ENCODE measurements at regions not wholly inside any gene's neighbourhood (a gene's known extent, or its start where the extent isn't known, plus 50 kb on each side); places are given as distances from the start of the nearest gene placed in this dataset.

DNA sequence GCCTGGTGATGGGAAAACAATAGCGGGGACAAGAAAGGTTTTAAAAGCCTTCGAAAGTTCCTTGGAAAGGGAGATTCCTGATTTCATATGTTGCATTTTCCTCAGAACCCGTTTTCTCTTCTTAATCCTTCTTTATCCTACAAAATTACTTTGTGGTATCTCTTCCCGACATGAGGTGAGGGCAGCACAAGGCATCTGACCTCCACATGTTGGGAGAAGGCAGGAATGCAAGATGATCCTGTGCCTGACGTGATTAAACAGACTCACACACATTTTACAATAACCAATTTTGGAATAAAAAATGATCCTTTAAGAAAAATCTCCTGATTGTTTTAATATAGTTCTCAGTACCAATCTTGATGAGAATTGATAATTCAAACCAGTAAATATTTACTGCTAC lies 153.3 kb upstream of the MKLN1 start:
- Histone ChIP-seq H3K27me3 (ENCODE audit: control insufficient read depth, insufficient read depth, low read length) (no peaks in the 10 kb centered on the region), H3K27ac (ENCODE audit: low read length) (no peak overlapping the region), H3K9me3 (replicated peaks; ENCODE audit: control insufficient read depth, low read depth, low read length) (no peaks in the 10 kb centered on the region), H3K4me3 (ENCODE audit: low read length) (no peak overlapping the region), H3K4me1 (ENCODE audit: control insufficient read depth, insufficient read depth, low read length) (no peaks in the 10 kb centered on the region), H3K36me3 (ENCODE audit: control insufficient read depth, insufficient read depth, low read length) (no peaks in the 10 kb centered on the region)
- no CpG with 5 or more reads among the region's 5 CpGs for WGBS (ENCODE audit: insufficient coverage)
- no peak for DNase-seq

DNA sequence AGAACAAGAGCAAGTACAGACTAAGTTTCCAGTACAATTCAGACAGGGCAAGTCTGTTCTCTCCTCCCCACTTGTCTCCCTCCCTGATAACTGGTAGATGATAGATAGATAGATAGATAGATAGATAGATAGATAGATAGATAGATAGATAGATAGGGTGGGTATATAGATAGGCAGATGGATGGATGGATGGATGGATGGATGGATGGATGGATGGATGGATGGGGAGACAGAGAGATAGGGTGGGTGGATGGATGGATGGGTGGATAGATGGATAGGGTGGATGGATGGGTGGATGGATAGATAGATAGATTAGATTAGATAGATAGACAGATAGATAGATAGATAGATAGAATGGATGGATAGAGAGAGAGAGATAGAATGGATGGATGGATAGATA lies 152.8 kb upstream of the MKLN1 start:
- Histone ChIP-seq H3K36me3 (ENCODE audit: control insufficient read depth, insufficient read depth, low read length) (no peaks in the 10 kb centered on the region), H3K27ac (ENCODE audit: low read length) (no peak overlapping the region), H3K9me3 (replicated peaks; ENCODE audit: control insufficient read depth, low read depth, low read length) (no peaks in the 10 kb centered on the region), H3K4me3 (ENCODE audit: low read length) (no peak overlapping the region), H3K4me1 (ENCODE audit: control insufficient read depth, insufficient read depth, low read length) (no peaks in the 10 kb centered on the region), H3K27me3 (ENCODE audit: control insufficient read depth, insufficient read depth, low read length) (no peaks in the 10 kb centered on the region)
- DNase-seq = no peak

DNA sequence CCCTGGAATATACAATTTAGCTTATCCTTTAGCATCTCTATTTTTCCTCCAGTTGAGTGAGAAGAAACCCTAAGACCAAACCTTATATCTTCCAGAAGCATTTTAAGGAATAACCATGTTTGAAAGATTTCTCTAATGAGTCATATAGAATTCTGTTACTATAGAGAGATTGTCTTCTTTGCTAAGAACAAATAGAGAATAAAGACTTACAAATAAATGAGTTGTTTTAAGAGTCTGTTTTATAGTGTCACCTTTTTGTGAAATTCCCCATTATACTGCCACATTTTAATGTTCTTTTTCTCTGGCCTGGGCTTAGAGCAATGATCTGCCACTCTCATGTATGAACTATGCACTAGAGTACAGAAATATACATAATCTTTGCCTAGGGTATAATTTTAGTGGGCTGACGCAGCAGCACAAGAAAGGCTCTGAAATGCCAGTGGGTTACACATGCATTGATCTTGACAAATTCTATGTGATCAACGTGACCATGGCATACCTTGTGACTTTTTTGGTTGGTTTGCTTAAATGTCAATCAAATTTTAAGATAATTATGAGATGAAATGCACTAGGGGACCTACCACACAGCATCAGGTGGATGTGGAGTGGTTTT lies 145.1 kb upstream of the MKLN1 start:
- no peaks in the 10 kb centered on the region for H3K4me1 ChIP-seq (ENCODE audit: control insufficient read depth, insufficient read depth, low read length)
- no peaks in the 10 kb centered on the region for H3K27me3 ChIP-seq (ENCODE audit: control insufficient read depth, insufficient read depth, low read length)
- H3K9me3 ChIP-seq (replicated peaks; ENCODE audit: control insufficient read depth, low read depth, low read length) = no peaks in the 10 kb centered on the region
- no peaks in the 10 kb centered on the region for H3K36me3 ChIP-seq (ENCODE audit: control insufficient read depth, insufficient read depth, low read length)
- no peak overlapping the region for H3K4me3 ChIP-seq (ENCODE audit: low read length)
- no peak for DNase-seq
- H3K27ac ChIP-seq (ENCODE audit: low read length) = no peak overlapping the region
- WGBS (ENCODE audit: insufficient coverage) = 70% methylated on average over 2 of the region's 2 CpGs

DNA sequence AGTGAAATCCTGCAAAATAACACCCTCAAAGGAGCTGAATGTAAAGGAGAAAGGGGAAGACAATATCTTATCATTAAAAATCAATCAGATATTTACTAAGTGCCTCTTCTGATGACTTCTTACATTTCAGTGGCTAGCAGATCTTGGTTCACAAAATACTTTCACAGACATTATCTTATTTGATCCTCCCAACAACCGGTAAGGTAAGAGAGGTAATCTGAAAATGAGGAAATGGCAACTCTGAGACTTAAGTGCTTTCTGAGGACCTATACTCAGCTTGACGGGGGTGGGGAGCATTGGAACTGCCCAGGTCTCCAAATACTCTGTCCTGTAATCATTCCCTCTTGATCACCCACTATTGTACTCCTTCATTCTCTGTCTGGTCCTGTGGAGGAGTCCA lies 144.6 kb upstream of the MKLN1 start:
- WGBS (ENCODE audit: insufficient coverage) = no CpG with 5 or more reads among the region's 2 CpGs
- no peak overlapping the region for H3K4me3 ChIP-seq (ENCODE audit: low read length)

DNA sequence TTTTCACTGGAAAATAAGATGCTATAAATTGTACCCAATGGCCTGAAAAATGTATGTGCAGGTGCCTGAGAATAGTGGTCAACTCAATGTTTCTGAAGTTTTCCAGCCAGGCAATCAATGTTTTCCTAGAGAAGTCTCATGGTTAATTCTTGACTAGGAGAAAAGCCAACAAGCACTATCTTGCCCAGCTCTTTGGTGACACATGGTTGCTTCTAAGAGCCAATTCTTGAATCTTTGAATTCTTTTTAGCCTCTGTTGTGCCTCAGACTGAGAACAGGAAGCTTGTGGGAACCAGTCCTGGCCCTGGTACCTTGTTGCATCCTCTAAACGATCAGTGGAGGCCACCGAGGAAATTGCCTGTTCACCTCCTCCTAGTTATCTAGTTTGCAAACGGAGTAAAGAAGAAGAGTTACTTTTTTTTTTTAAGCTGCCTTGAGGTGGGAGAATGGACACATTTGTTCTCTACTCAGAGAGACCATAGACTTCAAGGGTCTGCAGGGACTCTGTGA lies 144.0 kb upstream of the MKLN1 start:
- H3K27me3 ChIP-seq (ENCODE audit: control insufficient read depth, insufficient read depth, low read length) = no peaks in the 10 kb centered on the region
- H3K27ac ChIP-seq (ENCODE audit: low read length) = no peak overlapping the region
- no peaks in the 10 kb centered on the region for H3K36me3 ChIP-seq (ENCODE audit: control insufficient read depth, insufficient read depth, low read length)
- no CpG with 5 or more reads among the region's 3 CpGs for WGBS (ENCODE audit: insufficient coverage)
- H3K9me3 ChIP-seq (replicated peaks; ENCODE audit: control insufficient read depth, low read depth, low read length) = no peaks in the 10 kb centered on the region
- DNase-seq = no peak
- no peaks in the 10 kb centered on the region for H3K4me1 ChIP-seq (ENCODE audit: control insufficient read depth, insufficient read depth, low read length)
- no peak overlapping the region for H3K4me3 ChIP-seq (ENCODE audit: low read length)

More for the DNA sequence above, 144.6 kb upstream of the MKLN1 start:
- H3K36me3 ChIP-seq (ENCODE audit: control insufficient read depth, insufficient read depth, low read length) = no peaks in the 10 kb centered on the region
- DNase-seq = no peak
- no peak overlapping the region for H3K27ac ChIP-seq (ENCODE audit: low read length)
- no peaks in the 10 kb centered on the region for H3K4me1 ChIP-seq (ENCODE audit: control insufficient read depth, insufficient read depth, low read length)
- no peaks in the 10 kb centered on the region for H3K27me3 ChIP-seq (ENCODE audit: control insufficient read depth, insufficient read depth, low read length)
- H3K9me3 ChIP-seq (replicated peaks; ENCODE audit: control insufficient read depth, low read depth, low read length) = no peaks in the 10 kb centered on the region

DNA sequence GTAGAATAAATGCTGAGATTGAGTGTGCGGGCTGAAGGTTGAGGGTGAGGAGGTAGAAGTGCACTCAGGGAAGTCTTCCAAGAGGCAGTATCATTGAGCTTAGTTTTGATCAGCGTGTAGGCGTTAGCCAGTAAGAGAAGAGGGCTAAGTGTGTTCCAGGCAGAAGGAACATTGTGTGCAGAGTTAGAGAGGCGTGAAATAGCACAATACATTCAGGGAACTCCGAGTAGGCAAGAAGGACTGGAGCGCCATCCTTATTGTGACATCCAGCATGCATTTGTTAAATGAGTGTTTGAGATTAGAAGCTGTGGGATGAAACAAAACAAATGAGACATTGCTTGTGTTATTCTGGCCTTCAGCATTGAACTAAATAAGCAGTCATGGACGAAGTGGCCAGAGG lies 140.9 kb upstream of the MKLN1 start:
- Histone ChIP-seq H3K27me3 (ENCODE audit: control insufficient read depth, insufficient read depth, low read length) (peaks cover 2% of the 10 kb centered on the region), H3K27ac (ENCODE audit: low read length) (no peak overlapping the region), H3K9me3 (replicated peaks; ENCODE audit: control insufficient read depth, low read depth, low read length) (no peaks in the 10 kb centered on the region), H3K4me1 (ENCODE audit: control insufficient read depth, insufficient read depth, low read length) (no peaks in the 10 kb centered on the region), H3K36me3 (ENCODE audit: control insufficient read depth, insufficient read depth, low read length) (no peaks in the 10 kb centered on the region), H3K4me3 (ENCODE audit: low read length) (no peak overlapping the region)
- DNase-seq = no peak
- WGBS (ENCODE audit: insufficient coverage) = 88% methylated on average over 6 of the region's 7 CpGs

DNA sequence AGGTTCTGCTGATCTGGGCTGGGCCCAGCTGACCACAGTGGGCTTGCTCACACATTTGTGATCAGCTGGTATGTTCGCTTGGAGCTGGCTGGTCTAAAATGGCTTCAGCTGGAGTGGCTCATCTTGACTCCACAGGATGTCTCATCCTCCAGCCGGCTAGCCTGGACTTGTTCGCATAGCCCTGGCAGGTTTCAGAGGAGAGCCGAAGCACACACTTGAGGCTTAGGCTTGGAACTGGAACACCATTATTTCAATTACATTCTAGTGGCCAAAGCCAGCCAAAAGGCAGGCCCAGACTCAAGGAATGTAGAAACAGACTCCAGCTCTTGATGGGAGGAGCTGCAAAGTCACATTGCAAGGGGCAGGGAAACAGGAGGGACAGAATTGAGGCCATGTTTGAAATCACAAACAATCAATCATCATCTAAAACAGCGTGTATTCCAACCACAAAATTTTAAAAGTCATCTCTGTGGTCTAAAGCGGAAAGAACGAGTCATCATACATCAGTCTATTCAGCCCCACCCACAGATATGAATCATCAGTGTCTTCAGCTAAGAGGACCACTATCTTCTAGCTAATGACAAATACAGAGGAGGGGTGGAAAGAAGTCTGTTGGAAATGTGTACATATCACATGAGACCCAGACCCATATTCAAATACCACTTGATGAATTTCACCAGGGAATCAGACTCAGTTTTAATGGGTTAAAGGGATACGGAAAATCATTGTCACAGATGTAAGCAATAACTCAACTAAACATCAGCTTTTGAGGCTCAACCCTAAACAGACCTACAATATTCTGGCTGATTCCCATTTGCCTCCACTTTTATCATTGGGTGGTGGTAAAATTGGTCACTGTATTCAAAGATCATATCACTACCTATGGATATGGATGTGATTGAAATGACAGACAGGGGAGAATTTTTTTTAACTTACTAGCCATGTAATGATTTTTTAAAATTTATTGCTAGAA lies 139.0 kb upstream of the MKLN1 start:
- H3K36me3 ChIP-seq (ENCODE audit: control insufficient read depth, insufficient read depth, low read length) = no peaks in the 10 kb centered on the region
- no peaks in the 10 kb centered on the region for H3K4me1 ChIP-seq (ENCODE audit: control insufficient read depth, insufficient read depth, low read length)
- no peaks in the 10 kb centered on the region for H3K9me3 ChIP-seq (replicated peaks; ENCODE audit: control insufficient read depth, low read depth, low read length)
- H3K4me3 ChIP-seq (ENCODE audit: low read length) = no peak overlapping the region
- DNase-seq = peak; percentile 5
- peaks cover 2% of the 10 kb centered on the region for H3K27me3 ChIP-seq (ENCODE audit: control insufficient read depth, insufficient read depth, low read length)
- no peak overlapping the region for H3K27ac ChIP-seq (ENCODE audit: low read length)
- WGBS (ENCODE audit: insufficient coverage) = 78% methylated on average over 4 of the region's 8 CpGs

DNA sequence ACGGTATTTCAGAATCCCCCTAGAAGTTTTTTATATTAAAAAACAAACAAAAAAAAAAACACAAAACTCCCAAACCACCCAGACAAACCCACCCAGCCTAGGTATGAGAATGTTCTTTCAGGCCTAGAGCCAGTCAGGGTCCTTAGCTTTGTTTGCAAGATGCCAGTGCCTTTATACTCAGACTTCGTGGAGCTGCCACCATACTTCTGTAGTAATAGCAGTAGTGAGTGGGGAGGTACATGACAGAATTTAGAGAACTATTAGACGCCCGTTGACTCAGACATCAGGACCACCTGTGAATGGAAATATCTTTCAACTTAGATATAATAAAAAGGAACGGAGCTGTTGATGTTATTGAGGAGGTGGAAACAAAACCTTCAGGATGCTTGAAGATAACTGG lies 138.2 kb upstream of the MKLN1 start:
- no peak for DNase-seq
- Histone ChIP-seq H3K27ac (ENCODE audit: low read length) (no peak overlapping the region), H3K4me1 (ENCODE audit: control insufficient read depth, insufficient read depth, low read length) (no peaks in the 10 kb centered on the region), H3K27me3 (ENCODE audit: control insufficient read depth, insufficient read depth, low read length) (peaks cover 2% of the 10 kb centered on the region), H3K36me3 (ENCODE audit: control insufficient read depth, insufficient read depth, low read length) (no peaks in the 10 kb centered on the region), H3K4me3 (ENCODE audit: low read length) (no peak overlapping the region), H3K9me3 (replicated peaks; ENCODE audit: control insufficient read depth, low read depth, low read length) (no peaks in the 10 kb centered on the region)
- WGBS (ENCODE audit: insufficient coverage) = 80% methylated on average over 1 of the region's 5 CpGs

DNA sequence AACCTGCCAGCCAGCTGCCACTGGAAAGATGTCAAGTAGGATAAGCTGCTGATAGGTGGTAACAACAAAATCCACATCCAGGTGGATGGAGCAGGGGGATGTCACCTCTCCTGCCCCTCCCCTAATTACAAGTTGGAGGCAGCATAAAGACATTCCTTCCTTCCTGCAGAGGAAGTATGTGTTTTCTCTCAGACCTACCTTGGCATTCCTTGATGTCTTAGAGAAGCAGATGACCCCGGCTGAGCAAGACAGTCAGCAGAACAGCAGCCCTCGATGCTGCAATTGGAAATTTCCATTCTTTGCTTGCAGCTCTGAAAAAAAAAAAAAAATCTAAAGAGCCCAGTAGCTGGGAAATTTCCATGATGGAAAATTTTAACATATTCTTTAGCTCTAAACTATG lies 137.5 kb upstream of the MKLN1 start:
- no peak overlapping the region for H3K27ac ChIP-seq (ENCODE audit: low read length)
- no peaks in the 10 kb centered on the region for H3K9me3 ChIP-seq (replicated peaks; ENCODE audit: control insufficient read depth, low read depth, low read length)
- peaks cover 2% of the 10 kb centered on the region for H3K27me3 ChIP-seq (ENCODE audit: control insufficient read depth, insufficient read depth, low read length)
- H3K4me3 ChIP-seq (ENCODE audit: low read length) = no peak overlapping the region
- WGBS (ENCODE audit: insufficient coverage) = no CpG with 5 or more reads among the region's 2 CpGs
- H3K4me1 ChIP-seq (ENCODE audit: control insufficient read depth, insufficient read depth, low read length) = no peaks in the 10 kb centered on the region
- H3K36me3 ChIP-seq (ENCODE audit: control insufficient read depth, insufficient read depth, low read length) = no peaks in the 10 kb centered on the region
- peak; percentile 15 for DNase-seq

DNA sequence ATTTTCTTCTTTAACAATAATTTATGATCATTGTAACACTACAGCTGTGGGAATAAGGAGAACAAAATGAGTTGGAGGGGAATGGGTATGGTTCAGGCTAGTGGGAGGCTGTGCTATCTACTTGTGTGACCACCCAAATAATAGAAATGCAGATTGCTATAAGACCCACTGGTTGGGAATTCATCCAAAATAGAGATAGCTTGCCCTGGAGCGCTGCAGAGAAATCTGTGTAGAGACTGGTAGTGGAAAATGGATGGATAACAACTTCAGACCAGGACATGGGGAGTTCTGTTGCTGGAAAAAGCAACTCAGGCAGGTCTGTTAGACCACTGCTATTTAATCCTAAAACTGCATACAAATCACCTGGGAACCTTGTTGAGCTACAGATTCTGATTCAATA lies 137.1 kb upstream of the MKLN1 start:
- H3K27me3 ChIP-seq (ENCODE audit: control insufficient read depth, insufficient read depth, low read length) = peaks cover 2% of the 10 kb centered on the region
- DNase-seq = no peak
- no peaks in the 10 kb centered on the region for H3K9me3 ChIP-seq (replicated peaks; ENCODE audit: control insufficient read depth, low read depth, low read length)
- no peaks in the 10 kb centered on the region for H3K36me3 ChIP-seq (ENCODE audit: control insufficient read depth, insufficient read depth, low read length)
- H3K27ac ChIP-seq (ENCODE audit: low read length) = no peak overlapping the region
- 38% methylated on average over 1 of the region's 1 CpG for WGBS (ENCODE audit: insufficient coverage)
- no peaks in the 10 kb centered on the region for H3K4me1 ChIP-seq (ENCODE audit: control insufficient read depth, insufficient read depth, low read length)
- H3K4me3 ChIP-seq (ENCODE audit: low read length) = no peak overlapping the region
